ENCODE measurements at regions not wholly inside any gene's neighbourhood (a gene's known extent, or its start where the extent isn't known, plus 50 kb on each side); places are given as distances from the start of the nearest gene placed in this dataset.

DNA sequence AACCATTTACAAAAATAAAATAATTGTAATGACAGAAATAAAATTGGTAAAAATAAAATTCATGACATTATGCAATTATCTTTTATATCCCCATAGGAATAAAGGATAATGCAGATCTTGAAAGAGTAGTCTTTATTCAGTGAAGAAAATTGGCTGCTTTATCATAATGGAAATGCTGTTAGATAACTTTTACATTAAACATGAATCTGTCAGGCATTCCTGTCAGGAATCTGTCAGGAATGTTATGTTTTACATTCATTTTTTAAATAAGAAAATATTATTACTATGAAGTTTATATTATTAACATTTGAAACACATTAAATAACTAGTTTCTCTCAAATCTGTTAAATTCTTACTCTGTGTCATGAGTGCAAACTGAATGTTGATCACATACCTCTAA lies 1024.7 kb upstream of the TMEFF2 start (continued):
- TF ChIP-seq SIN3A (conservative IDR thresholded peaks at IDR 0.05 in 1 of 2, IDR thresholded peaks at IDR 0.05 in 1 of 2; ENCODE audit: low read depth in 1 of 2, low read length in 2 of 2) (no peak), BACH1 (IDR thresholded peaks at IDR 0.05; ENCODE audit: low read length) (no peak), TBP (IDR thresholded peaks at IDR 0.05; ENCODE audit: low read depth, low read length) (no peak), KDM5A (IDR thresholded peaks at IDR 0.05; ENCODE audit: low read length) (no peak), KDM4A (IDR thresholded peaks at IDR 0.05; ENCODE audit: low read depth, low read length, severe bottlenecking) (no peak), RNF2 (IDR thresholded peaks at IDR 0.05; ENCODE audit: borderline replicate concordance, low read depth, low read length, missing control alignments, poor library complexity, severe bottlenecking) (no peak), YY1 (IDR thresholded peaks at IDR 0.05; ENCODE audit: low read depth, low read length) (no peak)
